Neural progenitor cell (in vitro differentiated cells): ENCODE measurements at regions not wholly inside any gene's neighbourhood (a gene's known extent, or its start where the extent isn't known, plus 50 kb on each side); places are given as distances from the start of the nearest gene placed in this dataset.
A peak's percentile ranks its signal among the peaks of the same experiment; 100 is the strongest.
"Not testable (repeated sequence)": the region's sequence is repeated elsewhere in the genome, so short reads cannot be mapped to it uniquely, and the experiment has no call there.

ENCODE experiments used
- DNase-seq: peaks from one replicate; pipeline ENCODE4 v3.0.0-alpha.2; 2016; ENCODE audit warnings: low spot score
- H2AFZ ChIP-seq: fragments of 200-600 bp; sonication (generic); replicated peaks from 2 replicates; pipeline ENCODE4 v1.6.1; 2016; ENCODE audit warnings: antibody characterized with exemption
- H3F3A ChIP-seq: fragments of 200-600 bp; sonication (generic); 2 replicates; pipeline ENCODE4 v1.6.1; 2016; ENCODE audit warnings: antibody characterized with exemption, low read depth
- H3K27ac ChIP-seq: fragments of 200-600 bp; sonication (generic); 2 replicates; pipeline ENCODE4 v1.5.1; 2016; ENCODE audit warnings: mild to moderate bottlenecking
- H3K27me3 ChIP-seq: fragments of 200-600 bp; sonication (generic); 2 replicates; pipeline ENCODE4 v1.6.1; 2016; ENCODE audit warnings: mild to moderate bottlenecking, moderate library complexity
- H3K36me3 ChIP-seq: fragments of 200-600 bp; sonication (generic); 2 replicates; pipeline ENCODE4 v1.5.1; 2016
- H3K4me1 ChIP-seq: fragments of 200-600 bp; sonication (generic); 2 replicates; pipeline ENCODE4 v1.6.1; 2016; ENCODE audit warnings: mixed run types
- H3K4me2 ChIP-seq: fragments of 200-600 bp; sonication (generic); 2 replicates; pipeline ENCODE4 v1.6.1; 2016
- H3K4me3 ChIP-seq: fragments of 200-600 bp; sonication (generic); 2 replicates; pipeline ENCODE4 v1.5.1; 2016
- H3K79me2 ChIP-seq: fragments of 200-600 bp; sonication (generic); 2 replicates; pipeline ENCODE4 v1.6.1; 2016; ENCODE audit warnings: low read depth
- H3K9ac ChIP-seq: fragments of 200-600 bp; sonication (generic); 2 replicates; pipeline ENCODE4 v1.6.1; 2016
- H3K9me3 ChIP-seq: fragments of 200-600 bp; sonication (generic); 2 replicates; pipeline ENCODE4 v1.5.1; 2016; ENCODE audit warnings: low read depth
- H4K20me1 ChIP-seq: fragments of 200-600 bp; sonication (generic); 2 replicates; pipeline ENCODE4 v1.6.1; 2016; ENCODE audit warnings: low read depth
- H3K27ac Mint-ChIP-seq: 3 replicates; pipeline ENCODE4 v1.8.0; 2021; ENCODE audit warnings: mixed read lengths
- H3K27me3 Mint-ChIP-seq: 2 replicates; pipeline ENCODE4 v1.8.0; 2022; ENCODE audit warnings: low read depth, mild to moderate bottlenecking, inconsistent platforms, moderate library complexity, mixed read lengths; ENCODE audit not compliant: insufficient read depth
- H3K36me3 Mint-ChIP-seq: 3 replicates; pipeline ENCODE4 v1.8.0; 2021; ENCODE audit warnings: mixed read lengths
- H3K4me1 Mint-ChIP-seq: 3 replicates; pipeline ENCODE4 v1.8.0; 2021; ENCODE audit warnings: mixed read lengths
- H3K4me3 Mint-ChIP-seq: 3 replicates; pipeline ENCODE4 v1.8.0; 2021; ENCODE audit warnings: mild to moderate bottlenecking, moderate library complexity, mixed read lengths
- H3K9me3 Mint-ChIP-seq: 3 replicates; pipeline ENCODE4 v1.8.0; 2020; ENCODE audit warnings: mixed read lengths
- CTCF ChIP-seq: fragments of 200-600 bp; sonication (generic); IDR thresholded peaks from 2 replicates; pipeline ENCODE4 v1.5.1; 2017; ENCODE audit warnings: antibody characterized with exemption, mild to moderate bottlenecking
- EZH2 ChIP-seq: fragments of 200-600 bp; sonication (generic); IDR thresholded peaks from 2 replicates; pipeline ENCODE4 v1.6.1; 2017; ENCODE audit warnings: antibody characterized with exemption, mild to moderate bottlenecking, moderate library complexity
- EZH2phosphoT487 ChIP-seq: fragments of 200-600 bp; sonication (generic); IDR thresholded peaks from 2 replicates; pipeline ENCODE4 v1.6.1; 2017; ENCODE audit warnings: antibody characterized with exemption

- Mint-ChIP-seq H3K27me3 (peaks cover 2% of the 10 kb centered on the region), H3K27ac (no peak overlapping the region), H3K36me3 (no peaks in the 10 kb centered on the region), H3K4me1 (no peaks in the 10 kb centered on the region), H3K9me3 (no peaks in the 10 kb centered on the region), H3K4me3 (no peak overlapping the region)
- H3K9me3 ChIP-seq = no peaks in the 10 kb centered on the region
- no peaks in the 10 kb centered on the region for H3F3A ChIP-seq
- H3K4me3 ChIP-seq = no peak overlapping the region
- no peaks in the 10 kb centered on the region for H3K36me3 ChIP-seq
- no peak overlapping the region for H3K4me2 ChIP-seq
- no peak for TF ChIP-seq CTCF
- no peak for TF ChIP-seq EZH2phosphoT487
- TF ChIP-seq EZH2 = no peak
- no peak overlapping the region for H3K27ac ChIP-seq
- H4K20me1 ChIP-seq = no peaks in the 10 kb centered on the region
- no peak for DNase-seq
- H2AFZ ChIP-seq = no peak overlapping the region
- H3K79me2 ChIP-seq = no peaks in the 10 kb centered on the region
- H3K9ac ChIP-seq = no peak overlapping the region
- H3K27me3 ChIP-seq = no peaks in the 10 kb centered on the region
- no peaks in the 10 kb centered on the region for H3K4me1 ChIP-seq
Measured at GRCh38 chr5:57362951-57363350, 119.7 kb downstream of the ACTBL2 start.

DNA sequence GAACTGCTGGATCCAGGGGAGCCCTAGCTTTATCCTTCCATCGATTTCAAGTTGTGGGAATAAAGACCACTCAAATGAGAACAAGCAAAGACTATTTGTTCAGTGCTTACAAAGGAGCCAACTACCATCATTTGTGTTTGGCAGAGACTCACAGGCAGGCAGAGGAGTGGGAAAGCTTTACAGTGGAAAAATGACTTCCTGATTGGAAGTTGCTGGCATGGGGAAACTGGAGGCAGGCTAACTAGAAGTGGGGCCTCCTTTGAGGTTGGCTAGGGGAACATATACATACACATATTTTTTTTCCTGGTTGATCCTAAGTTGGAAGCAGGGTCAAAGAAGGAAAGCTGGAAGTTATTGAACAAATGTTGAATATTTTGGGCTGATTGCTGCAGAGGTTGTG is 121.7 kb downstream of the ACTBL2 start:
- no peak for DNase-seq
- H2AFZ ChIP-seq = no peak overlapping the region
- no peaks in the 10 kb centered on the region for H3K9me3 ChIP-seq
- Mint-ChIP-seq H3K36me3 (no peaks in the 10 kb centered on the region), H3K27ac (no peak overlapping the region), H3K27me3 (peaks cover 2% of the 10 kb centered on the region), H3K4me3 (no peak overlapping the region), H3K4me1 (no peaks in the 10 kb centered on the region), H3K9me3 (peaks cover 3% of the 10 kb centered on the region)
- H3K4me3 ChIP-seq = no peak overlapping the region
- H3F3A ChIP-seq = no peaks in the 10 kb centered on the region
- H3K27ac ChIP-seq = no peak overlapping the region
- H3K79me2 ChIP-seq = no peaks in the 10 kb centered on the region
- H4K20me1 ChIP-seq = no peaks in the 10 kb centered on the region
- H3K36me3 ChIP-seq = no peaks in the 10 kb centered on the region
- H3K27me3 ChIP-seq = no peaks in the 10 kb centered on the region
- no peak overlapping the region for H3K4me2 ChIP-seq
- no peak overlapping the region for H3K9ac ChIP-seq
- TF ChIP-seq EZH2phosphoT487 = no peak
- H3K4me1 ChIP-seq = no peaks in the 10 kb centered on the region

DNA sequence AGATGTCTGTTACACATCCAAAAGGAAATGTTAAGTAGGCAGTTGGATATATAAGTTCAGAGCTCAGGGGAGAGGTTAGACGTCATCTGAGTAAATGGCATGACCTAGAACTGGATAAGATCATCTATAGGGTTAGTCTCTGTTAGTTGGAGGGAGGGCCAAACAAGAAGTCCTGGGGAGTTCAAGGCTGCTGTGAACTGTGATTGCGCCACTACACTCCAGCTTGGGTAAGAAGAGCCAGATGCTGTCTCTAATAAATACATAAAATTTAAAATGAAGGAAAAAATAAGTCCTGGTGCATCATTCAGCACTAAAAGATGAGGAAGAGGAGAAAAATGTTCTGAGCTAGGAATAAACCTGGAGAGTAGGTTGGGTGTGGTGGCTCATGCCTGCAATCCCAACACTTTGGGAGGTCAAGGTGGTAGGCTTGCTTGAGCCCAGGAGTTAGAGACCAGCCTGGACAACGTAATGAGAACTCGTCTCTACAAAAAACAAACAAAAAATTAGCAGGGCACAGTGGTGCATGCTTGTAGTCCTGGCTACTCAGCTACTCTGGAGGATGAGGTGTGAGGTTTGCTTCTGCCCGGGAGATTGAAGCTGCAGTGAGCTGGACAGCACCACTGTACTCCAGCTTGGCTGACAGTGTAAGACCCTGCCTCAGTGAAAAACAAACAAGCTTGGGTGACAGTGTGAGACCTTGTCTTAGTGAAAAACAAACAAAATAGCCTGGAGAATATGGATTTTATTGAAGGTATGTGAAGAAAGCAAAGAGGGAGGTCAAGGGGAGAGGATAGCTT is 123.6 kb downstream of the ACTBL2 start:
- no peaks in the 10 kb centered on the region for H3K36me3 ChIP-seq
- no peak for DNase-seq
- Mint-ChIP-seq H3K27me3 (peaks cover 2% of the 10 kb centered on the region), H3K36me3 (no peaks in the 10 kb centered on the region), H3K9me3 (peaks cover 5% of the 10 kb centered on the region), H3K4me1 (no peaks in the 10 kb centered on the region), H3K4me3 (no peak overlapping the region), H3K27ac (no peak overlapping the region)
- H3K79me2 ChIP-seq = no peaks in the 10 kb centered on the region
- TF ChIP-seq CTCF = no peak
- no peak for TF ChIP-seq EZH2
- TF ChIP-seq EZH2phosphoT487 = no peak
- H3K4me1 ChIP-seq = no peaks in the 10 kb centered on the region
- H3F3A ChIP-seq = no peaks in the 10 kb centered on the region
- no peaks in the 10 kb centered on the region for H3K9me3 ChIP-seq
- no peak overlapping the region for H3K27ac ChIP-seq
- no peak overlapping the region for H3K4me3 ChIP-seq
- no peak overlapping the region for H3K9ac ChIP-seq
- no peaks in the 10 kb centered on the region for H4K20me1 ChIP-seq
- H3K4me2 ChIP-seq = no peak overlapping the region
- H3K27me3 ChIP-seq = no peaks in the 10 kb centered on the region
- H2AFZ ChIP-seq = no peak overlapping the region

DNA sequence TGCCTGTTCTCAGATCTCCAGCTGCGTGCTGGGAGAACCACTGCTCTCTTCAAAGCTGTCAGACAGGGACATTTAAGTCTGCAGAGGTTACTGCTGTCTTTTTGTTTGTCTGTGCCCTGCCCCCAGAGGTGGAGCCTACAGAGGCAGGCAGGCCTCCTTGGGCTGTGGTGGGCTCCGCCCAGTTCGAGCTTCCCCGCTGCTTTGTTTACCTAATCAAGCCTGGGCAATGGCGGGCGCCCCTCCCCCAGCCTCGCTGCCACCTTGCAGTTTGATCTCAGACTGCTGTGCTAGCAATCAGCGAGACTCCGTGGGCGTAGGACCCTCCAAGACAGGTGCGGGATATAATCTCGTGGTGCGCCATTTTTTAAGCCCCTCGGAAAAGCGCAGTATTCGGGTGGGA is 125.8 kb downstream of the ACTBL2 start:
- H3K36me3 ChIP-seq, H3K9me3 Mint-ChIP-seq, H3K27ac Mint-ChIP-seq, H3K27me3 ChIP-seq, H3K4me3 ChIP-seq, H3K79me2 ChIP-seq, H3K4me3 Mint-ChIP-seq, H3K9ac ChIP-seq, DNase-seq, H3F3A ChIP-seq, H3K9me3 ChIP-seq, H3K4me1 ChIP-seq, H3K4me1 Mint-ChIP-seq, H3K36me3 Mint-ChIP-seq, H3K4me2 ChIP-seq, H3K27me3 Mint-ChIP-seq, H3K27ac ChIP-seq, H4K20me1 ChIP-seq: not testable (repeated sequence)
- H2AFZ ChIP-seq = peak overlapping the region; percentile 26
